ENCODE measurements at regions not wholly inside any gene's neighbourhood (a gene's known extent, or its start where the extent isn't known, plus 50 kb on each side); places are given as distances from the start of the nearest gene placed in this dataset.

DNA sequence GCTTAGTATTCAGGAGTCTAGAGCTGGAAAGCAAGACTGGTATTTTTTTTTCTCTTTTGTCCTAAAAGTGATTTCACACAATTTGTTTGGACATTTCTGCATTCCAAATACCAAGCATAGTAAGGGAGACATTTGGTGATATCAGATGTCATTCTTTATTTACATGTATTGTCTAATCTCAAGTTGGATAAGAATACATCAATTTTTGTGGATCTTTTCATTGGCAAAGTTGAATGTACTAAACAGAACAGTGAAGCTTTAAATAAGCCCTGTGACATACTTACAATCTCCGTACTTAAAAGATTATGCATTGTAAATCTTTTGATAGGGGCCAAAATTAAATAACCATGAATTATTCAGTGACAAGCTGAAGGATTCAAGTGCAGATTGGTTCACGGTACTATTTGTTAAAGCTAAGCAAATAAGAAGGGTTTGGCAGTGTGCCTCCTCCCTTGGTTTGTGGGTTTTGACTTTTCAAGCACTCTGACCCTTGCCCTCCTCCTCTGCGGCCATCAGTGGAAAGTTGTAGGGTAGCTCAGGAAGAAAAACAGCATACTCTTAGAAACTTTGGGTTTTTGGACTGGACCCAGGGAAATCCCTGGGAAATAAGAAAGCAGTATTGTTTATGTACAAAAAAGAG, 663.7 kb downstream of the ADGRL2 start:
- H3K27ac ChIP-seq (ENCODE audit: low read depth in 1 of 2, low read length in 2 of 2), result no peak overlapping the region
- TF ChIP-seq, protein P1, sequence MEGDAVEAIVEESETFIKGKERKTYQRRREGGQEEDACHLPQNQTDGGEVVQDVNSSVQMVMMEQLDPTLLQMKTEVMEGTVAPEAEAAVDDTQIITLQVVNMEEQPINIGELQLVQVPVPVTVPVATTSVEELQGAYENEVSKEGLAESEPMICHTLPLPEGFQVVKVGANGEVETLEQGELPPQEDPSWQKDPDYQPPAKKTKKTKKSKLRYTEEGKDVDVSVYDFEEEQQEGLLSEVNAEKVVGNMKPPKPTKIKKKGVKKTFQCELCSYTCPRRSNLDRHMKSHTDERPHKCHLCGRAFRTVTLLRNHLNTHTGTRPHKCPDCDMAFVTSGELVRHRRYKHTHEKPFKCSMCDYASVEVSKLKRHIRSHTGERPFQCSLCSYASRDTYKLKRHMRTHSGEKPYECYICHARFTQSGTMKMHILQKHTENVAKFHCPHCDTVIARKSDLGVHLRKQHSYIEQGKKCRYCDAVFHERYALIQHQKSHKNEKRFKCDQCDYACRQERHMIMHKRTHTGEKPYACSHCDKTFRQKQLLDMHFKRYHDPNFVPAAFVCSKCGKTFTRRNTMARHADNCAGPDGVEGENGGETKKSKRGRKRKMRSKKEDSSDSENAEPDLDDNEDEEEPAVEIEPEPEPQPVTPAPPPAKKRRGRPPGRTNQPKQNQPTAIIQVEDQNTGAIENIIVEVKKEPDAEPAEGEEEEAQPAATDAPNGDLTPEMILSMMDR (IDR thresholded peaks at IDR 0.05), result no peak
- H3K36me3 Mint-ChIP-seq (ENCODE audit: low read depth), result no peaks in the 10 kb centered on the region
- POLR2A ChIA-PET, result no interaction called here
- intact Hi-C loops (cut with DNase I, micrococcal nuclease), result no loop called here
- H3K27me3 Mint-ChIP-seq, result no peaks in the 10 kb centered on the region
- no peaks in the 10 kb centered on the region for H3K9me3 ChIP-seq (ENCODE audit: control insufficient read depth in 1 of 2, insufficient read depth in 1 of 2, low read length in 2 of 2)
- H3K4me1 ChIP-seq (ENCODE audit: insufficient read depth, low read length), result no peaks in the 10 kb centered on the region
- no peaks in the 10 kb centered on the region for H3K9me3 Mint-ChIP-seq
- CTCF ChIA-PET, result no interaction called here
- no peak overlapping the region for H3K4me3 Mint-ChIP-seq
- ATAC-seq (ENCODE audit: poor library complexity) (no peak), DNase-seq (no peak)
- no peak overlapping the region for H3K4me3 ChIP-seq (ENCODE audit: low read length)
- H3K4me1 Mint-ChIP-seq (ENCODE audit: low read depth), result no peaks in the 10 kb centered on the region
- H3K36me3 ChIP-seq (ENCODE audit: insufficient read depth, low read length), result no peaks in the 10 kb centered on the region
- no peaks in the 10 kb centered on the region for H3K27me3 ChIP-seq (ENCODE audit: control insufficient read depth in 1 of 2, insufficient read depth in 2 of 2, low read length in 2 of 2)
- no peak overlapping the region for H3K27ac Mint-ChIP-seq

DNA sequence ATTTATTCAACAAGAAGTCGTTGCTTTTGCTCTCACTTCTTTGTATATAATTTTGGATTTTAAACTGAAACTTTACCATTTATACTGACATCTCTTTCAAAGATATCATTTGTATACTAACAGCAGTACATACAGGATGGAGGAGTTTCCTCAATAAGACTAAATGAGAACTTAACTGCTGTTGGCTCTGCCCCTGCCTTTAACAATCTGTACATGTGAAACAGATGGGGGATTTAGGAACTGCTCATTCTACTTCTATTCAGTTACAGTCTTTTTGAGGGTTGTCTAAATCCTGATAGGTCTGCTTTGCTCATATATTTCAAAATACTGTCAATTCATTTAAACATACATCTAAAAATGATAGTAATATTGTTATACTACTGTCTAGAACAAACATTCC, 663.2 kb downstream of the ADGRL2 start:
- CTCF ChIA-PET, result no interaction called here
- DNase-seq (no peak), ATAC-seq (ENCODE audit: poor library complexity) (no peak)
- POLR2A ChIA-PET, result no interaction called here
- H3K27ac ChIP-seq (ENCODE audit: low read depth in 1 of 2, low read length in 2 of 2), result no peak overlapping the region
- Mint-ChIP-seq H3K4me3 (no peak overlapping the region), H3K4me1 (ENCODE audit: low read depth) (no peaks in the 10 kb centered on the region), H3K36me3 (ENCODE audit: low read depth) (no peaks in the 10 kb centered on the region), H3K27me3 (no peaks in the 10 kb centered on the region), H3K27ac (no peak overlapping the region), H3K9me3 (no peaks in the 10 kb centered on the region)
- H3K4me1 ChIP-seq (ENCODE audit: insufficient read depth, low read length), result no peaks in the 10 kb centered on the region
- intact Hi-C loops (cut with DNase I, micrococcal nuclease), result no loop called here
- TF ChIP-seq, protein P1 (IDR thresholded peaks at IDR 0.05), result no peak
- H3K36me3 ChIP-seq (ENCODE audit: insufficient read depth, low read length), result no peaks in the 10 kb centered on the region
- H3K27me3 ChIP-seq (ENCODE audit: control insufficient read depth in 1 of 2, insufficient read depth in 2 of 2, low read length in 2 of 2), result no peaks in the 10 kb centered on the region
- H3K9me3 ChIP-seq (ENCODE audit: control insufficient read depth in 1 of 2, insufficient read depth in 1 of 2, low read length in 2 of 2), result no peaks in the 10 kb centered on the region
- H3K4me3 ChIP-seq (ENCODE audit: low read length), result no peak overlapping the region

DNA sequence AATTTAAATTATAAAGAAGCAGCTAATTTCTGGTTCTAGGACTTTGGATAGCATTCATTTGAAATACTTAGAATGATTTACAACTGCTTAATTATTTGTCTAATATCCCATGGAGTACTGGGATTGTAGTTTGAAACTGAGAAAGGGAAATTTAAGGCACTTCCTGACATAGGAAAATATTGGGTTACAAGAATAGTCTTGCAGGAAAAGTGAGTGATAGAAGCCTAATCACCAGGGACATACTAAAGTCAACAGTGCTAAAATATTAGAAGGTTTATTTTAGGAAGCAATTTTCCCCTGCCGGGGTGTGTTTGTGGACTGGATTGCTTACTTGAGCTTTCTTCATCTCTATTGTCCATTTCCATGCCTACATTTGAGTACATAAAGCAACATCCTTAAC, 661.6 kb downstream of the ADGRL2 start:
- TF ChIP-seq, protein P1 (IDR thresholded peaks at IDR 0.05), result no peak
- no peak for DNase-seq
- Histone ChIP-seq H3K4me1 (ENCODE audit: insufficient read depth, low read length) (no peaks in the 10 kb centered on the region), H3K36me3 (ENCODE audit: insufficient read depth, low read length) (no peaks in the 10 kb centered on the region), H3K9me3 (ENCODE audit: control insufficient read depth in 1 of 2, insufficient read depth in 1 of 2, low read length in 2 of 2) (no peaks in the 10 kb centered on the region), H3K27ac (ENCODE audit: low read depth in 1 of 2, low read length in 2 of 2) (no peak overlapping the region), H3K4me3 (ENCODE audit: low read length) (no peak overlapping the region), H3K27me3 (ENCODE audit: control insufficient read depth in 1 of 2, insufficient read depth in 2 of 2, low read length in 2 of 2) (no peaks in the 10 kb centered on the region)
- ChIA-PET POLR2A (no interaction called here), CTCF (no interaction called here)
- no peaks in the 10 kb centered on the region for H3K4me1 Mint-ChIP-seq (ENCODE audit: low read depth)
- no peak overlapping the region for H3K4me3 Mint-ChIP-seq
- intact Hi-C loops (cut with DNase I, micrococcal nuclease), result no loop called here
- no peak overlapping the region for H3K27ac Mint-ChIP-seq
- no peaks in the 10 kb centered on the region for H3K9me3 Mint-ChIP-seq
- H3K36me3 Mint-ChIP-seq (ENCODE audit: low read depth), result no peaks in the 10 kb centered on the region
- ATAC-seq (ENCODE audit: poor library complexity), result no peak
- no peaks in the 10 kb centered on the region for H3K27me3 Mint-ChIP-seq
